ENCODE measurements at regions not wholly inside any gene's neighbourhood (a gene's known extent, or its start where the extent isn't known, plus 50 kb on each side); places are given as distances from the start of the nearest gene placed in this dataset.

GRCh38 chr15:96737408-96737807, 406.9 kb downstream of the NR2F2 start:
- Histone ChIP-seq H3K9ac (ENCODE audit: insufficient read depth, low read depth, low read length) (no peak overlapping the region), H4K20me1 (ENCODE audit: insufficient read depth, low read length) (no peaks in the 10 kb centered on the region), H3K36me3 (replicated peaks in 1 of 2; ENCODE audit: control insufficient read depth in 1 of 2, insufficient read depth in 2 of 2, low read length in 2 of 2) (no peaks in the 10 kb centered on the region), H3K4me1 (ENCODE audit: insufficient read depth, low read length) (no peaks in the 10 kb centered on the region), H3K9me3 (ENCODE audit: low read length) (no peaks in the 10 kb centered on the region), H3K79me2 (ENCODE audit: insufficient read depth, low read length) (no peaks in the 10 kb centered on the region), H3K27me3 (ENCODE audit: control insufficient read depth in 1 of 2, insufficient read depth in 2 of 2, low read length in 2 of 2) (no peaks in the 10 kb centered on the region), H3K4me3 (replicated peaks in 1 of 3; ENCODE audit: insufficient read depth in 1 of 3, low read depth in 2 of 3, low read length in 3 of 3) (no peak overlapping the region), H2AFZ (ENCODE audit: low read length) (no peak overlapping the region), H3K4me2 (ENCODE audit: low read depth, low read length) (no peak overlapping the region), H3K27ac (ENCODE audit: extremely low read length, insufficient read depth, low read length) (no peak overlapping the region)
- ChIA-PET CTCF (ENCODE audit: low intra/inter-chr PET ratio, low total read pairs) (no interaction called here), POLR2A (no interaction called here)
- ATAC-seq (no peak), DNase-seq (ENCODE audit: low spot score) (no peak), FAIRE-seq (no peak)
- in situ Hi-C loops (cut with HindIII; ENCODE audit: extremely low pct_ligation_motif_present, low pct_unique_long_range_greater_than_20kb) (no loop called here), intact Hi-C loops (cut with micrococcal nuclease; ENCODE audit: unreplicated experiment) (no loop called here)
- no TSS peak for BruUV-seq (replicated peaks)
- 45% methylated on average over 6 of the region's 6 CpGs for WGBS (ENCODE audit: low lambda C conversion rate)
- TF ChIP-seq ZNF879 (CRISPR knock-in tag; IDR thresholded peaks at IDR 0.05) (no peak), PITX1 (CRISPR knock-in tag; IDR thresholded peaks at IDR 0.05) (no peak), CREB3 (CRISPR knock-in tag; IDR thresholded peaks at IDR 0.05) (no peak), PAXIP1 (CRISPR knock-in tag; conservative IDR thresholded peaks at IDR 0.05) (no peak), ZNF484 (CRISPR knock-in tag; IDR thresholded peaks at IDR 0.05; ENCODE audit: borderline replicate concordance, low read depth) (no peak), KDM5B (CRISPR knock-in tag; IDR thresholded peaks at IDR 0.05; ENCODE audit: borderline replicate concordance) (no peak), ZNF121 (CRISPR knock-in tag; IDR thresholded peaks at IDR 0.05) (no peak), ZNF18 (CRISPR knock-in tag; IDR thresholded peaks at IDR 0.05; ENCODE audit: insufficient replicate concordance) (no peak), MED1 (CRISPR knock-in tag; IDR thresholded peaks at IDR 0.05) (no peak), ZNF891 (CRISPR knock-in tag; IDR thresholded peaks at IDR 0.05) (no peak), CBX2 (IDR thresholded peaks at IDR 0.05; ENCODE audit: low read depth, low read length) (no peak), CBX2 (CRISPR knock-in tag; IDR thresholded peaks at IDR 0.05; ENCODE audit: low read depth) (no peak), BCL3 (CRISPR knock-in tag; IDR thresholded peaks at IDR 0.05) (no peak), GABPB1 (CRISPR knock-in tag; IDR thresholded peaks at IDR 0.05) (no peak), GMEB1 (CRISPR knock-in tag; IDR thresholded peaks at IDR 0.05; ENCODE audit: borderline replicate concordance) (no peak), REL (CRISPR knock-in tag; conservative IDR thresholded peaks at IDR 0.05) (no peak), ZNF296 (CRISPR knock-in tag; conservative IDR thresholded peaks at IDR 0.05) (no peak), FOXA3 (CRISPR knock-in tag; IDR thresholded peaks at IDR 0.05) (no peak)

Measured in HepG2 (cell line).